SK-N-SH (cell line): ENCODE measurements at regions not wholly inside any gene's neighbourhood (a gene's known extent, or its start where the extent isn't known, plus 50 kb on each side); places are given as distances from the start of the nearest gene placed in this dataset.
A peak's percentile ranks its signal among the peaks of the same experiment; 100 is the strongest.

Experiments used
- CTCF ChIA-PET: fragments of 300-600, 350-600 bp; formaldehyde crosslinking; extraction: SDS; loops from one replicate; lab custom pipeline; 2021; lab: Yijun Ruan, JAX
- POLR2A ChIA-PET: fragments of 350-600 bp; sonication (Branson Sonifier 250); formaldehyde crosslinking; extraction: SDS; loops from one replicate; lab custom pipeline; 2020; ENCODE audit warnings: antibody characterized with exemption, inconsistent platforms; lab: Yijun Ruan, JAX
- DNase-seq: peaks from one replicate; pipeline ENCODE4 v3.0.0; 2012
- H2AFZ ChIP-seq: fragments of 200-600 bp; sonication (generic); 2 replicates; pipeline ENCODE4 v1.8.1; 2016; ENCODE audit warnings: antibody characterized with exemption, mild to moderate bottlenecking, low read depth
- H3F3A ChIP-seq: fragments of 200-600 bp; sonication (generic); replicated peaks from 2 replicates; pipeline ENCODE3; 2016; ENCODE audit warnings: antibody characterized with exemption, mild to moderate bottlenecking; ENCODE audit not compliant: insufficient read depth
- H3K27ac ChIP-seq, 2 experiments: fragments of 200-500 bp in 1 of 2; fragments of 200-600 bp in 1 of 2; sonication (Bioruptor generic) in 1 of 2; sonication (generic), shearing (Covaris generic) in 1 of 2; 2 replicates each; pipeline versions ENCODE4 v1.5.1 to v1.6.1; 2014 to 2016; ENCODE audit warnings: low read depth in 2 of 2, inconsistent platforms in 1 of 2, low read length in 1 of 2, mild to moderate bottlenecking in 1 of 2, mixed read lengths in 1 of 2
- H3K27me3 ChIP-seq: fragments of 200-600 bp; sonication (generic), shearing (Covaris generic); 2 replicates; pipeline ENCODE4 v1.6.1; 2016; ENCODE audit warnings: mixed run types; ENCODE audit not compliant: insufficient read depth
- H3K36me3 ChIP-seq, 2 experiments: fragments of 200-500 bp in 1 of 2; fragments of 200-600 bp in 1 of 2; sonication (Bioruptor generic) in 1 of 2; sonication (generic) in 1 of 2; replicated peaks in 1 of 2; 2 replicates each; pipeline versions ENCODE3 to v1.5.1; 2014 to 2016; ENCODE audit warnings: low read length in 1 of 2, mild to moderate bottlenecking in 1 of 2; ENCODE audit not compliant: insufficient read depth in 2 of 2, control insufficient read depth in 1 of 2
- H3K4me1 ChIP-seq, 2 experiments: fragments of 200-500 bp in 1 of 2; fragments of 200-600 bp in 1 of 2; sonication (Bioruptor generic) in 1 of 2; sonication (generic), shearing (Covaris generic) in 1 of 2; 2 replicates each; pipeline versions ENCODE4 v1.5.1 to v1.6.1; 2014 to 2016; ENCODE audit warnings: low read depth in 1 of 2, low read length in 1 of 2, mixed run types in 1 of 2; ENCODE audit not compliant: insufficient read depth in 2 of 2, control insufficient read depth in 1 of 2
- H3K4me2 ChIP-seq: fragments of 200-600 bp; sonication (generic), shearing (Covaris generic); 2 replicates; pipeline ENCODE4 v1.6.1; 2017; ENCODE audit warnings: mixed run types
- H3K4me3 ChIP-seq, 2 experiments: fragments of 200-500 bp in 1 of 2; fragments of 200-600 bp in 1 of 2; sonication (Bioruptor generic) in 1 of 2; sonication (generic), shearing (Covaris generic) in 1 of 2; 2 replicates each; pipeline versions ENCODE4 v1.5.1 to v1.8.1; 2014 to 2016; ENCODE audit warnings: low read depth in 2 of 2, inconsistent platforms in 1 of 2, low read length in 1 of 2, mild to moderate bottlenecking in 1 of 2, mixed read lengths in 1 of 2, moderate library complexity in 1 of 2
- H3K79me2 ChIP-seq: fragments of 200-600 bp; sonication (generic); 2 replicates; pipeline ENCODE4 v1.8.1; 2017; ENCODE audit warnings: mild to moderate bottlenecking; ENCODE audit not compliant: insufficient read depth
- H3K9ac ChIP-seq: fragments of 200-600 bp; sonication (generic); 2 replicates; pipeline ENCODE4 v1.6.1; 2017; ENCODE audit warnings: mixed run types
- H3K9me2 ChIP-seq: fragments of 200-600 bp; sonication (generic); 2 replicates; pipeline ENCODE4 v1.6.1; 2017; ENCODE audit warnings: mixed run types
- H3K9me3 ChIP-seq: fragments of 200-600 bp; sonication (generic); 2 replicates; pipeline ENCODE4 v1.6.1; 2017; ENCODE audit warnings: mixed run types, mild to moderate bottlenecking, moderate library complexity
- H4K20me1 ChIP-seq: fragments of 200-600 bp; sonication (generic); 2 replicates; pipeline ENCODE4 v1.6.1; 2017; ENCODE audit warnings: mild to moderate bottlenecking, mixed run types; ENCODE audit not compliant: insufficient read depth
- ELF1 ChIP-seq: IDR thresholded peaks from 2 replicates; pipeline ENCODE4 v1.4.0; 2012
- EP300 ChIP-seq, 2 experiments: IDR thresholded peaks; 2 replicates each; pipeline versions ENCODE4 v1.4.0 to v1.6.1; 2012; ENCODE audit warnings: borderline replicate concordance in 1 of 2, low read depth in 1 of 2, low read length in 1 of 2
- FOSL2 ChIP-seq: IDR thresholded peaks from 2 replicates; pipeline ENCODE4 v1.4.0; 2012; ENCODE audit warnings: low read depth, mild to moderate bottlenecking, moderate library complexity, borderline replicate concordance
- GABPA ChIP-seq: IDR thresholded peaks from 2 replicates; pipeline ENCODE4 v1.4.0; 2012; ENCODE audit warnings: low read depth, mild to moderate bottlenecking
- MAX ChIP-seq: IDR thresholded peaks from 2 replicates; pipeline ENCODE4 v1.4.0; 2012; ENCODE audit warnings: low read depth
- PBX3 ChIP-seq: IDR thresholded peaks from 2 replicates; pipeline ENCODE4; 2012
- RAD21 ChIP-seq: IDR thresholded peaks from 2 replicates; pipeline ENCODE4 v1.6.1; 2012; ENCODE audit warnings: mild to moderate bottlenecking, low read length
- RCOR1 ChIP-seq: fragments of 150-350 bp; IDR thresholded peaks from 2 replicates; pipeline ENCODE4 v1.6.1; 2017; ENCODE audit warnings: antibody characterized with exemption, low read length
- REST ChIP-seq: IDR thresholded peaks from 2 replicates; pipeline ENCODE4 v1.6.1; 2012; ENCODE audit warnings: mild to moderate bottlenecking, low read depth, low read length, moderate library complexity
- RFX5 ChIP-seq: IDR thresholded peaks from 2 replicates; pipeline ENCODE4 v1.6.1; 2012; ENCODE audit warnings: mild to moderate bottlenecking, improper control_type of control experiment, low read length
- SIN3A ChIP-seq: IDR thresholded peaks from 2 replicates; pipeline ENCODE4 v1.6.1; 2012; ENCODE audit warnings: low read depth, mild to moderate bottlenecking, low read length, moderate library complexity, borderline replicate concordance
- SMC3 ChIP-seq: IDR thresholded peaks from 2 replicates; pipeline ENCODE4 v1.6.1; 2012; ENCODE audit warnings: low read depth, low read length, improper control_type of control experiment
- TAF1 ChIP-seq: IDR thresholded peaks from 2 replicates; pipeline ENCODE4 v1.6.1; 2012; ENCODE audit warnings: low read depth, mild to moderate bottlenecking, low read length, moderate library complexity, borderline replicate concordance
- TCF12 ChIP-seq: IDR thresholded peaks from 2 replicates; pipeline ENCODE4 v1.4.0; 2012
- YY1 ChIP-seq: IDR thresholded peaks from 2 replicates; pipeline ENCODE4 v1.4.0; 2012; ENCODE audit warnings: low read depth, mild to moderate bottlenecking
- WGBS: methylation state at CpG from one replicate; pipeline ENCODE4 v1.1.6; 2017; ENCODE audit warnings: low lambda C conversion rate; 5-methylcytosine and 5-hydroxymethylcytosine counted together
- TF ChIP-seq, protein P1 (sequence below): fragments of 150-350 bp; IDR thresholded peaks from 2 replicates; pipeline ENCODE4 v1.6.1; 2016; ENCODE audit warnings: mild to moderate bottlenecking, low read depth, low read length
- TF ChIP-seq, protein P2 (sequence below): IDR thresholded peaks from 2 replicates; pipeline ENCODE4 v1.4.0; 2012; ENCODE audit warnings: low read depth, borderline replicate concordance

GRCh38 chr9:28004900-28005299 lies 431.6 kb upstream of the C9orf72 start:
- WGBS, result 86% methylated on average over 4 of the region's 4 CpGs
- Histone ChIP-seq H4K20me1 (no peaks in the 10 kb centered on the region), H3K79me2 (no peaks in the 10 kb centered on the region), H3K4me3 (no peak overlapping the region), H3K4me1 (peaks cover 0 to 14% of the 10 kb centered on the region in 2 experiments; a peak in 2 of 4 replicates), H3K4me2 (no peak overlapping the region), H3K27ac (peak overlapping the region in 1 of 2 experiments; percentile 99; a peak in 2 of 4 replicates), H3K36me3 (no peaks in the 10 kb centered on the region), H2AFZ (no peak overlapping the region), H3K9me2 (no peaks in the 10 kb centered on the region), H3K9me3 (no peaks in the 10 kb centered on the region), H3K9ac (no peak overlapping the region), H3K27me3 (no peaks in the 10 kb centered on the region), H3F3A (no peaks in the 10 kb centered on the region)
- ChIA-PET CTCF (interaction anchor here (1.6 kb wide), 1 partner anchor 278 kb away, joined by 6 read pairs; no protein-coding TSS in a partner anchor), POLR2A (no interaction called here)
- 0 out of 2 replicates have a peak, but pooled peaks have one; percentile 26 for TF ChIP-seq RFX5
- TF ChIP-seq, protein P1, sequence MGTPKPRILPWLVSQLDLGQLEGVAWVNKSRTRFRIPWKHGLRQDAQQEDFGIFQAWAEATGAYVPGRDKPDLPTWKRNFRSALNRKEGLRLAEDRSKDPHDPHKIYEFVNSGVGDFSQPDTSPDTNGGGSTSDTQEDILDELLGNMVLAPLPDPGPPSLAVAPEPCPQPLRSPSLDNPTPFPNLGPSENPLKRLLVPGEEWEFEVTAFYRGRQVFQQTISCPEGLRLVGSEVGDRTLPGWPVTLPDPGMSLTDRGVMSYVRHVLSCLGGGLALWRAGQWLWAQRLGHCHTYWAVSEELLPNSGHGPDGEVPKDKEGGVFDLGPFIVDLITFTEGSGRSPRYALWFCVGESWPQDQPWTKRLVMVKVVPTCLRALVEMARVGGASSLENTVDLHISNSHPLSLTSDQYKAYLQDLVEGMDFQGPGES, result no peak
- DNase-seq, result no peak

- H3K27me3 ChIP-seq, result no peaks in the 10 kb centered on the region
- H4K20me1 ChIP-seq, result no peaks in the 10 kb centered on the region
- no peak overlapping the region for H3K4me3 ChIP-seq
- H3K9me3 ChIP-seq, result no peaks in the 10 kb centered on the region
- peak overlapping the region in 1 of 2 experiments; percentile 99; a peak in 2 of 4 replicates for H3K27ac ChIP-seq
- no peaks in the 10 kb centered on the region for H3K79me2 ChIP-seq
- no peaks in the 10 kb centered on the region for H3K9me2 ChIP-seq
- no peak overlapping the region for H2AFZ ChIP-seq
- ChIA-PET POLR2A (no interaction called here), CTCF (interaction anchor here (0.7 to 1.6 kb wide), 3 partner anchors 36 to 279 kb away, joined by 3 to 6 read pairs (median 4); no protein-coding TSS in a partner anchor)
- peak; percentile 61 for DNase-seq
- H3K9ac ChIP-seq, result no peak overlapping the region
- peaks cover 0 to 14% of the 10 kb centered on the region in 2 experiments; a peak in 2 of 4 replicates for H3K4me1 ChIP-seq
- H3K36me3 ChIP-seq, result no peaks in the 10 kb centered on the region
- no peaks in the 10 kb centered on the region for H3F3A ChIP-seq
- 34% methylated on average over 1 of the region's 1 CpG for WGBS
- H3K4me2 ChIP-seq, result no peak overlapping the region
- TF ChIP-seq PBX3, result no peak
- no peak for TF ChIP-seq YY1
- no peak for TF ChIP-seq TAF1
- peak; percentile 89 for TF ChIP-seq RCOR1
- TF ChIP-seq EP300 (IDR thresholded peaks at IDR 0.05; ENCODE audit: borderline replicate concordance in 1 of 2, low read depth in 1 of 2, low read length in 1 of 2), result peak; percentile 35 to 100; a peak in 3 of 4 replicates
- TF ChIP-seq, protein P2, sequence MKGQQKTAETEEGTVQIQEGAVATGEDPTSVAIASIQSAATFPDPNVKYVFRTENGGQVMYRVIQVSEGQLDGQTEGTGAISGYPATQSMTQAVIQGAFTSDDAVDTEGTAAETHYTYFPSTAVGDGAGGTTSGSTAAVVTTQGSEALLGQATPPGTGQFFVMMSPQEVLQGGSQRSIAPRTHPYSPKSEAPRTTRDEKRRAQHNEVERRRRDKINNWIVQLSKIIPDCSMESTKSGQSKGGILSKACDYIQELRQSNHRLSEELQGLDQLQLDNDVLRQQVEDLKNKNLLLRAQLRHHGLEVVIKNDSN, result no peak
- TF ChIP-seq TCF12, result peak; percentile 75
- TF ChIP-seq MAX, result no peak
- TF ChIP-seq, protein P1, result no peak
- TF ChIP-seq SMC3, result no peak; the same call in 1 of the 2 replicates
- no peak for TF ChIP-seq REST
- TF ChIP-seq FOSL2, result no peak
- no peak for TF ChIP-seq GABPA
- TF ChIP-seq ELF1, result no peak
- peak; percentile 44 for TF ChIP-seq RAD21
- no peak for TF ChIP-seq SIN3A
These were observed 432.5 kb upstream of the C9orf72 start for GRCh38 chr9:28005779-28006178.
